ENCODE measurements at regions not wholly inside any gene's neighbourhood (a gene's known extent, or its start where the extent isn't known, plus 50 kb on each side); places are given as distances from the start of the nearest gene placed in this dataset.
A peak's percentile ranks its signal among the peaks of the same experiment; 100 is the strongest.

- no peak for DNase-seq
Observed at GRCh38 chr14:39847194-39847593, 415.0 kb upstream of the FBXO33 start.

- no peak for DNase-seq
Observed at GRCh38 chr14:39843881-39844280, 411.6 kb upstream of the FBXO33 start.

GRCh38 chr14:39841088-39841487, 408.9 kb upstream of the FBXO33 start:
- no peak for DNase-seq

- DNase-seq: no peak
Observed at GRCh38 chr14:39827901-39828655, 395.8 kb upstream of the FBXO33 start.

- DNase-seq: no peak
Observed at GRCh38 chr14:39812532-39813320, 380.5 kb upstream of the FBXO33 start.

GRCh38 chr14:39807271-39807670, 375.0 kb upstream of the FBXO33 start:
- no peak for DNase-seq

GRCh38 chr14:39784461-39784860, 352.2 kb upstream of the FBXO33 start:
- DNase-seq: no peak

- no peak for DNase-seq
Observed at GRCh38 chr14:39781466-39781865, 349.2 kb upstream of the FBXO33 start.

GRCh38 chr14:39773387-39774126, 341.3 kb upstream of the FBXO33 start:
- no peak for DNase-seq

- no peak for DNase-seq
Observed at GRCh38 chr14:39772627-39773026, 340.4 kb upstream of the FBXO33 start.

- DNase-seq: no peak
Observed at GRCh38 chr14:39768589-39768988, 336.4 kb upstream of the FBXO33 start.

GRCh38 chr14:39766397-39767000, 334.3 kb upstream of the FBXO33 start:
- DNase-seq: no peak

- no peak for DNase-seq
Observed at GRCh38 chr14:39765676-39766075, 333.4 kb upstream of the FBXO33 start.

- no peak for DNase-seq
Observed at GRCh38 chr14:39763402-39763890, 331.2 kb upstream of the FBXO33 start.

- DNase-seq: peak; percentile 40
Observed at GRCh38 chr14:39762576-39763401, 330.6 kb upstream of the FBXO33 start.

GRCh38 chr14:39755269-39755878, 323.1 kb upstream of the FBXO33 start:
- DNase-seq: no peak

- DNase-seq: no peak
Observed at GRCh38 chr14:39740454-39740853, 308.2 kb upstream of the FBXO33 start.

GRCh38 chr14:39739796-39740195, 307.6 kb upstream of the FBXO33 start:
- no peak for DNase-seq

- DNase-seq: no peak
Observed at GRCh38 chr14:39734306-39734705, 302.1 kb upstream of the FBXO33 start.

- DNase-seq: no peak
Observed at GRCh38 chr14:39733741-39734140, 301.5 kb upstream of the FBXO33 start.

- peak; percentile 22 for DNase-seq
Observed at GRCh38 chr14:39731912-39732311, 299.7 kb upstream of the FBXO33 start.

GRCh38 chr14:39726563-39726962, 294.3 kb upstream of the FBXO33 start:
- no peak for DNase-seq

Data from activated CD4-positive, alpha-beta T cell treated with anti-CD3 and anti-CD28 coated beads, Interleukin-10, Interleukin-2, amounts not matched to agents 100 ng/mL and 50 ng/mL, durations not matched to agents 16 hours and 8 hours (primary cell).